Smooth muscle cell (in vitro differentiated cells): ENCODE measurements at regions not wholly inside any gene's neighbourhood (a gene's known extent, or its start where the extent isn't known, plus 50 kb on each side); places are given as distances from the start of the nearest gene placed in this dataset.
"Not testable (repeated sequence)": the region's sequence is repeated elsewhere in the genome, so short reads cannot be mapped to it uniquely, and the experiment has no call there.

Experiments
- DNase-seq: peaks from one replicate; lab custom pipeline; 2025; ENCODE audit not compliant: unreplicated experiment; lab: John Stamatoyannopoulos, UW
- H2AFZ ChIP-seq: fragments of 200-600 bp; sonication (generic); 2 replicates; pipeline ENCODE4 v1.6.0; 2016; ENCODE audit warnings: antibody characterized with exemption, low read depth, mild to moderate bottlenecking
- H3F3A ChIP-seq: fragments of 200-600 bp; sonication (generic); 2 replicates; pipeline ENCODE4 v1.6.0; 2017; ENCODE audit warnings: antibody characterized with exemption, low read depth
- H3K27ac ChIP-seq: fragments of 200-600 bp; sonication (generic); 2 replicates; pipeline ENCODE4 v1.5.1; 2016; ENCODE audit warnings: low read depth, mild to moderate bottlenecking
- H3K27me3 ChIP-seq: fragments of 200-600 bp; sonication (generic); 2 replicates; pipeline ENCODE4 v1.6.1; 2016; ENCODE audit warnings: low read depth, mild to moderate bottlenecking
- H3K36me3 ChIP-seq: fragments of 200-600 bp; sonication (generic); 2 replicates; pipeline ENCODE4 v1.5.1; 2016; ENCODE audit warnings: low read depth
- H3K4me1 ChIP-seq: fragments of 200-600 bp; sonication (generic); 2 replicates; pipeline ENCODE4 v1.5.1; 2016; ENCODE audit warnings: low read depth
- H3K4me2 ChIP-seq: fragments of 200-600 bp; sonication (generic); 2 replicates; pipeline ENCODE4 v1.6.0; 2016; ENCODE audit warnings: mild to moderate bottlenecking
- H3K4me3 ChIP-seq: fragments of 200-600 bp; sonication (generic); 2 replicates; pipeline ENCODE4 v1.5.1; 2016; ENCODE audit warnings: mild to moderate bottlenecking
- H3K79me2 ChIP-seq: fragments of 200-600 bp; sonication (generic); 2 replicates; pipeline ENCODE4 v1.6.0; 2016; ENCODE audit warnings: low read depth, mild to moderate bottlenecking
- H3K9ac ChIP-seq: fragments of 200-600 bp; sonication (generic); 2 replicates; pipeline ENCODE4 v1.6.0; 2016; ENCODE audit warnings: low read depth
- H3K9me3 ChIP-seq: fragments of 200-600 bp; sonication (generic); replicated peaks from 2 replicates; pipeline ENCODE4 v1.5.1; 2016; ENCODE audit warnings: low read depth
- H4K20me1 ChIP-seq: fragments of 200-600 bp; sonication (generic); 2 replicates; pipeline ENCODE4 v1.6.0; 2016; ENCODE audit warnings: low read depth
- CTCF ChIP-seq: fragments of 200-600 bp; sonication (generic); IDR thresholded peaks from 2 replicates; pipeline ENCODE4 v1.5.1; 2017; ENCODE audit warnings: borderline replicate concordance, mild to moderate bottlenecking, antibody characterized with exemption; ENCODE audit not compliant: insufficient read depth, poor library complexity, severe bottlenecking
- WGBS: methylation state at CpG from one replicate; pipeline ENCODE4 v1.1.7; 2016; ENCODE audit warnings: low lambda C conversion rate; 5-methylcytosine and 5-hydroxymethylcytosine counted together

GRCh38 chr5:53790026-53790425 is 229.6 kb downstream of the NDUFS4 start:
- Histone ChIP-seq H3K4me1 (no peaks in the 10 kb centered on the region), H3F3A (no peaks in the 10 kb centered on the region), H3K79me2 (no peaks in the 10 kb centered on the region), H3K27ac (no peak overlapping the region), H2AFZ (no peak overlapping the region), H3K36me3 (no peaks in the 10 kb centered on the region), H3K4me2 (no peak overlapping the region), H4K20me1 (no peaks in the 10 kb centered on the region), H3K9me3 (no peaks in the 10 kb centered on the region), H3K9ac (no peak overlapping the region), H3K4me3 (no peak overlapping the region), H3K27me3 (peaks cover under 1% of the 10 kb centered on the region)
- TF ChIP-seq CTCF: no peak
- DNase-seq: no peak
- 91% methylated on average over 2 of the region's 2 CpGs for WGBS

GRCh38 chr5:53792338-53792737 is 231.9 kb downstream of the NDUFS4 start:
- H3K36me3 ChIP-seq: no peaks in the 10 kb centered on the region
- no peak overlapping the region for H3K4me2 ChIP-seq
- H3K4me3 ChIP-seq: no peak overlapping the region
- no peaks in the 10 kb centered on the region for H3K4me1 ChIP-seq
- peak overlapping the region; percentile 1 for H2AFZ ChIP-seq
- no peaks in the 10 kb centered on the region for H3K9me3 ChIP-seq
- no peak for TF ChIP-seq CTCF
- WGBS: 11% methylated on average over 2 of the region's 2 CpGs
- no peaks in the 10 kb centered on the region for H3K79me2 ChIP-seq
- peaks cover 22% of the 10 kb centered on the region for H3K27me3 ChIP-seq
- H4K20me1 ChIP-seq: no peaks in the 10 kb centered on the region
- H3K9ac ChIP-seq: no peak overlapping the region
- no peaks in the 10 kb centered on the region for H3F3A ChIP-seq
- DNase-seq: no peak
- H3K27ac ChIP-seq: no peak overlapping the region

GRCh38 chr5:53799644-53800043 is 239.2 kb downstream of the NDUFS4 start:
- peaks cover 23% of the 10 kb centered on the region for H3K27me3 ChIP-seq
- DNase-seq, H3K9me3 ChIP-seq, H3K79me2 ChIP-seq, H3F3A ChIP-seq, H4K20me1 ChIP-seq, H3K4me1 ChIP-seq, H3K27ac ChIP-seq, H3K9ac ChIP-seq, H3K4me3 ChIP-seq, H2AFZ ChIP-seq, H3K4me2 ChIP-seq, H3K36me3 ChIP-seq: not testable (repeated sequence)
- WGBS: 97% methylated on average over 9 of the region's 9 CpGs

GRCh38 chr5:53808392-53808791 is 248.0 kb downstream of the NDUFS4 start:
- not testable (repeated sequence) for H3K79me2 ChIP-seq, H3K36me3 ChIP-seq, H3K9me3 ChIP-seq, H3K27ac ChIP-seq, H3K4me2 ChIP-seq, H3K4me3 ChIP-seq, H3K27me3 ChIP-seq, H3K4me1 ChIP-seq, H3F3A ChIP-seq, DNase-seq, H2AFZ ChIP-seq, H3K9ac ChIP-seq, H4K20me1 ChIP-seq
- WGBS: 89% methylated on average over 4 of the region's 4 CpGs

- Histone ChIP-seq H3K27ac (no peak overlapping the region), H3F3A (no peaks in the 10 kb centered on the region), H3K4me3 (no peak overlapping the region), H3K9me3 (no peaks in the 10 kb centered on the region), H2AFZ (no peak overlapping the region), H3K36me3 (no peaks in the 10 kb centered on the region), H3K9ac (no peak overlapping the region), H3K27me3 (peaks cover 8% of the 10 kb centered on the region), H3K4me2 (no peak overlapping the region), H4K20me1 (no peaks in the 10 kb centered on the region), H3K4me1 (no peaks in the 10 kb centered on the region), H3K79me2 (no peaks in the 10 kb centered on the region)
- DNase-seq: no peak
- 79% methylated on average over 2 of the region's 2 CpGs for WGBS
- no peak for TF ChIP-seq CTCF
Measured at GRCh38 chr5:53814819-53815218, 254.4 kb downstream of the NDUFS4 start.
